ENCODE measurements at regions not wholly inside any gene's neighbourhood (a gene's known extent, or its start where the extent isn't known, plus 50 kb on each side); places are given as distances from the start of the nearest gene placed in this dataset.
"Not testable (repeated sequence)": the region's sequence is repeated elsewhere in the genome, so short reads cannot be mapped to it uniquely, and the experiment has no call there.

DNA sequence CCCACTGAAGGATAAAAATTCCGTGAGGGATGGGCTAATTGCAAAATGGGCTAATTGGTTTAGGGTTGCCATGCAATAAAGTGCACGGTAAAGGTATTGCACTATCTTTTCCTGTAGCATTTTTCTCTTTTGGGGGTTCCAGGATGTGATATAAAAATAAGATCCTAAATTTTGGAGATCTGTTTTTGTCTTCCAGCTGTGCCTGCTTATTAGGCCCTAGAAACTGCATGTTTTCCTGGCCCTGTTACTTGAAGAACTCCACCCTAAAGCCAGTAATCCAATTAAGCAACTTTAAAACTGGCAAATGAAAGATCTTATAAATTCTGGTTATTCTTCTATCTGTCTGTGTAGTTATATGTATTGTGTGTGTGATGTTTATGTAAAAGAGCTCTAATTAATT lies 2489.6 kb downstream of the PCDH9 start:
- FAIRE-seq: no peak

DNA sequence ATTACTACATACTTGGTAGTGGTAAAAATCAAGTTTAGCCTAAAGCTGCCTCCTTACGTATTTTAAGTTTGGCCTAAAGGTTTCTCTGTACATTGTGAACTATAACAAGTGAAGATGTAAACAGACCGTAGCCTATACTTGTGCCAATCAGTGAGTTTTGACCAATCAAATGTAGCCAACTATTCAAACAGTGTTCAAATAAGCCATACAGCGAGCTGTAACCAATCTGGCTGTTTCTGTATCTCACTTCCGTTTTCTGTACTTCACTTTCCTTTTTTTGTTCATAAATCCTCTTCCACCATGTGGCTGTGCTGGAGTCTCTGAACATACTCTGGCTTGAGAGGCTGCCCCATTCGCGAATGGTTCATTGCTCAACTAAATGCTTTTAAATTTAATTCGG lies 2504.6 kb downstream of the PCDH9 start:
- FAIRE-seq: no peak

DNA sequence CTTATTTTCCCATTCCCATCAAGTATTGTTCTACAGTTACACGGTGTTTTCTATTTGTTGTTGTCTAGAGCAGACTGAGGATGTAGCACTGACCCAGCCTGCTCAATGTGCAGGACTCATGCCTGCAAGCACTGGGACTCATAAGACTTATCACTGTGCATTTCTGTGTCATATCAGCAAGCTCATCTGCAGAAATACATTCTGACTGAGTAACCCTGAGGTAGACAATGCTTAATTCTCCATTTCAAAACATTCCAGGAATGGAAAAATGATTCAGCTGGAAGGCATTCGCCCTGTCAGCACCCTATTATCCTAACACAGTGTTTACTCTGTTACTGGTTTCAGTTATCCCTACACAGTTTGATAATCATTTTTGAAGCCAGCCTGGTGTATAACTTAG lies 2506.4 kb downstream of the PCDH9 start:
- FAIRE-seq: no peak

DNA sequence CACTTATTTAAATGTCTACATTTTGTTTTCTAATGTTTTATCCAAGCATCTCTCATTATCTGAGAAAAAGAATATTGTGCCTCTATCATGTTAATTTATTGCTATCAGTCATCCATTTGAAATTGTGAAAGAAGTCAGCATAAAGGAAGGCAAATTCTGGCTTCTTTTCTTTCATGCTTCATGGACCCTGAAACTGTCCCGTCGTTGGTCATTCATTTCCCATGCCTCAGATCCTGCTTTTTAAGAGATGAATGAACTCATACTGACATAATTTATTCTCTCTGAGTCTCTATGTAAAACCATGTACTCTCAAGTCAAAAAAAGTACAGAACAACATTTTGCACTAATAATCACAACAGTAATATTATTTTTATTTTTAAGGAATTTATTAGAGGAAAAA lies 2512.0 kb downstream of the PCDH9 start:
- no peak for FAIRE-seq

DNA sequence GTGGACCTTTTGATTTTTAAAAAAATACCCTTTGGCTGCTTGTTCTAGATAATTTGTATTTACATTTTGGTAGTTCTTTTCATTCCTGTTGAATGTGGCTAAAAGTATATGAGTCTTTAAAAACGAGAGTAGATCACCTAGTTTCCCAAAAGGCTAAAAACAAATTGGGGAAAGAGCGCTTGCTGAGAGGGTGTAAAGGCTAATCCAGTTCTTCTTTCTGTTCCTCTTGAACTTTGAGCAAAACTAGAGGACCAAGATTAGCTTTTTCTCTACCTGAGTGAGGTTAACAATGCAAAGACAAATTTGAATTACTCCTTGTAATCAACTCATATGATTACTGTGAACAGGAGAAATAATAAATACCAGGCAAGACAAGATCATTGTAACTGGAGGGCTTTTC lies 2513.2 kb downstream of the PCDH9 start:
- FAIRE-seq: no peak

DNA sequence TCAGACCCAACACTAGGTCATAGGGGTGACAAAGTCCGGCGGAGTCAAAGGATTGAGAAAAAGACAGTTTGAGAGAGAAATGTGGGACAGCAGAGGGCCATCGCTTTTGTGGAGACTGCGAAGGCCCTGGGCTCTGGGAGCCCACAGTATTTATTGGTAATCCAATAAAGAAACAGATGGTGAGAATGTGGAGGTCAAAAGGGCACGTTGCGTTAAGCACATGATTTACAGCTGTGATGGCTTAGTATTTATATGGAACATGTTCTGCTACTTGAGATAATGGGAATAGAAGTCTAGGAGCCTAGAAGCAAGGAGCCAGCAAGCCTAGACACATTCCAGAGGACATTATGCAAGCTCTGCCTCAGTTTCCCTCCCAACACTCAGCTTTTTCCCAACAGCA lies 2521.1 kb downstream of the PCDH9 start:
- no peak for FAIRE-seq

DNA sequence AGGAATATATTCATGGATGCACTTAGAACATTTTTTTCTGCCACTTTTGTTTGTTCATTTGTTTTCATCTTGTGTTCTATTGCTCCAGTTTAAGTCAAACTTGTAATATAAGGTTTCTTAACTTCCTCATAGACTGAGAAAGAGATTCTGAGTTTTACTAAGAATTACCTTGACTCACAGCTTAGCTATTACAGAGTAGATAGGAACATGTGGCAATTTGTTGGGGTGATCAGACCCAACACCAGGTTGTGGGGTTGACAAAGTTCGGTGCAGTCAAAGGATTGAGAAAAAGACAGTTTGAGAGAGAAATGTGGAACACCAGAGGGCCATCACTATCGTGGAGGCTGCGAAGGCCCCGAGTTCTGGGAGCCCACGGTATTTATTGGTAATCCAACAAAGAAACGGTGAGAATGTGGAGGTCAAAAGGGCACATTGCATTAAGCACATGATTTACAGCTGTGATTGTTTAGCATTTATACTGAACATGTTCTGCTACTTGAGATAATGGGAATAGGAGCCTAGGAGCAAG lies 2526.0 kb downstream of the PCDH9 start:
- no peak for FAIRE-seq

DNA sequence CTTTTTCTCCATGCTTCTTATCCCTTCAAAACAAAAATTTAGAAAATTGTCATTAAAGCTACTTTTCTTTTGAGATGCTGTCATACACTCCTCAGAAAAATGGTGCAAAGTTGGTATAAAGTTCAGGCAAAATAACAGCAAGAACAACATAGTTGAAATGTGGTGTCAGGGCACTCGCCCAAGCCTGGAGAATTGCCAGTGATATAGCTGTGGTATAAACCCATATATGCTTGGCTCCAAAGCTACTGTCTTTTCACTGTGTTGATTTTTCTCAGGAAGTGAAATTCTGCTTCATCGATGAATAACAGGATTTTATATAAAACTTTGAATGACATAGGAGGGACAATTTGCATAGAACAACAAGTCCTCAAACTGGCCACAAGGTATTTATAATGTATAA lies 2532.9 kb downstream of the PCDH9 start:
- FAIRE-seq: no peak

DNA sequence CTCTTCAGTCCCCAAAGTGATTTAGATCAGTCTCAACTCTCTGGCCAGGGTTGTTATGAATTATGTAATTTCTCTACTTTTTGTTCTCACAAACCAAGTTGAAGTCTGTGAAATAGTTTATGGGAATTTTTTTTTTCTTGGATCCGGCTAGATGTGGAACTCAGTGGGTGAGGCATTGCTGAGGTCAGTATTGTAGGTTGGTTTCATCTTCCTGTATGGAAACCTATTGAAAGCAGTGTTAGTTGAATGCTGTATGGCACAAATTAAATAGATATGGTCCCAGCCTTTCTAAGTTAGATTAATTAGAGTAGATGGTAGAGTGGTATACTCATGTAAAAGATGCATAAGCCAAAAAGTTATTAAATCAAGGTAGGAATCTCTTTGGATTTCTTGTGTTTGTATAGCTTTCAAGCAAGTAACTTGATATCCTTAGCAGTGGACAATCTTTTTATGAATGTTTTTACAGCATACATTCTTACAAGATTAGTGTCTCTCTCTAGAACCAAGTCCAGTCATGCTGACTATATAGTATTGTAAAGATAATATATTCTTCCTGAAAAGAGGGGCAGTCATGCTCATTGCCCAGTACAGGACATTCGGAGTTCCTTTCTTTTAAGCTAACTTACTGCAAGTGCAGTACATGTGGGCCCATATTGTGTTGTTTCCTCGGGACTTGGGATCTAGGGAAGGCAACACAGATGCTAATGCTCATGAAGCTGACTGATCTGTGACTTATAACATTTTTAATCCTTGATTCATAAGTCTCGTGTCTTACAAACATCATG lies 2541.1 kb downstream of the PCDH9 start:
- no peak for FAIRE-seq

DNA sequence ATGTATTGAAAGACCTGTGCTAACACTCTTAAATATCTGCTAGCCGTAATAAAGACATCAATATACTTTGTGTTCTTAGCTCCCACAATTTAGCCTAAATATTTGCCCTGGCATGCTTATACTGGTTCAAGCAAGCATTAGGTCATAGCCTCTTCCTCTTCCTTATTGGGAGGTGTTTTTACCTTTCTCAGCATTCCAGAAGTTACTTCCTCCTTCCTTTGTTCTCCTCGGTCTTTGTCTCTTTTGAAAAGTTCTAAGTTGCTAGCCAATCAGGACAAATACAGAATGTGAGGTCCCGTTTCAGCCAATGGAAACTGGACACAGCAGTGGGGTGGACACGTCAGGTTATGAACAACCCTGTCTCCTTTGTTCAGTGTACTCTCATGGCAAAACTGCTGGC lies 2543.6 kb downstream of the PCDH9 start:
- FAIRE-seq: not testable (repeated sequence)

DNA sequence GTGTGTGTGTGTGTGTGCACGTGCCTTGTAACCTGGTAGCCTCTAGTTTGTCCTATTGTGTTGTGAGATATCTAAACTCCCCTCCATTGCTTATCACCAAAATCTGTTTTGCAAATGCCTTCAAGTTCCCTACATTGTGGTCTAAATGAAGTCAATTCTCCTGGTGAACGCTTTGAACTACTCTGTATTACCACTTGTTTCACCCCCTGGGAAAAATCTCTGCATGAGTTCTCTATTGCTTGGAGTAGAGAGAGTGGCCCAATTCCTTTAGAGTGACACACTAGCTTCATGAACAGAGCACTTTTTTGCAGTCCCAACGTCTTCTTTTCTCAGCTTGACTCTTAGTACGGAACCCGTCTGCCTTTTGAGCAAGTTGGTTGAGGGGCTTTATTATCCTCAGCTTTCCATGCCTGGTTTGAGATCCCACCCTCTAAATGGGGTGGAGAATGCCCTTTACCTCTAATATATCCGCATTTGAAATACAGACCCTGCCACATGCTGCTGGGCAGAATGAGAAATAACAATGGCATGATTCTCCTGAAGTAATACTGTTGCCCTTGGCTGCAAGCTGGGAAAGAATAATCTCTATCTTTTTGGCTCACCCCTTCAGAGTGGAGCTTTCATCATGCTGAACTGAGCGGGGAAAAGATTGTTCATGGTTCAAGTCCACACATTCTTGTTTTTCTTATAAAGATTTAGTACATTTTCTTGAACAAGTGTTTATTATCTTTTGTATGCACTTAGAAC lies 2545.3 kb downstream of the PCDH9 start:
- FAIRE-seq: no peak

DNA sequence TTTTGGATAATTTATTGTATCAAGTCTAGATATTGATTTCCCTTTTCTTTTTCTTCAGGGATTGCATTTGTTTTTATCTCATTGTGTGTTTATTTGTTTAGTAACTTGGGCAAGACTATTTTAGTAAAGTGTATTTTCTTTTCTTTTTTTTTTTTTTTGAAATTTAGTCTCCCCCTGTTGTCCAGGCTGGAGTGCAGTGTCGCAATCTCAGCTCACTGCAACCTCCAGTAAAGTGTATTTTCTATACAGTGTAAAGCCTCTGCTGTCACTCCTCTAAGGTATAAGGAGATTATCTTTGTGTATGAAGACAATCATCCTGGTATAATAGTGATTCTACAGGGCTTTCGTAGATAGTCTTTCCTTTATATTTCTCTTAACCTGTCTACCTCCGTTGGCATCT lies 2546.0 kb downstream of the PCDH9 start:
- FAIRE-seq: no peak

DNA sequence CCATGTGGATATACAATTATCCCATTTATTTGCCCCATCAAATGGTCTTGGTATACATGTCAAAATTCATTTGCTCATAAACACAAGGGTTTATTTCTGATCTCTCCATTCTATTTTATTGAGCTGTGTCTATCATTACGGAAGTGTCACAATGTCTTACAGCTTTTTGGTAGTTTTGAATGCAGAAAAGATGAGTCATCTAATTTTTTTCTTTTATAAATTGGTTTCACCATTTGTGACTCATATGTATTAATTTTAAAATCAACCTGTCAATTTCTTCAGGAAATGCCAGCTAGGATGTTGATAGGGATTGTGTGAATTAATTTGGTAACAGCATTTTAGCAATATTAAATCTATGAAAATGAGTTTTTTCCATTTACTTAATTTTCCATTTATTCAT lies 2549.4 kb downstream of the PCDH9 start:
- FAIRE-seq: no peak

DNA sequence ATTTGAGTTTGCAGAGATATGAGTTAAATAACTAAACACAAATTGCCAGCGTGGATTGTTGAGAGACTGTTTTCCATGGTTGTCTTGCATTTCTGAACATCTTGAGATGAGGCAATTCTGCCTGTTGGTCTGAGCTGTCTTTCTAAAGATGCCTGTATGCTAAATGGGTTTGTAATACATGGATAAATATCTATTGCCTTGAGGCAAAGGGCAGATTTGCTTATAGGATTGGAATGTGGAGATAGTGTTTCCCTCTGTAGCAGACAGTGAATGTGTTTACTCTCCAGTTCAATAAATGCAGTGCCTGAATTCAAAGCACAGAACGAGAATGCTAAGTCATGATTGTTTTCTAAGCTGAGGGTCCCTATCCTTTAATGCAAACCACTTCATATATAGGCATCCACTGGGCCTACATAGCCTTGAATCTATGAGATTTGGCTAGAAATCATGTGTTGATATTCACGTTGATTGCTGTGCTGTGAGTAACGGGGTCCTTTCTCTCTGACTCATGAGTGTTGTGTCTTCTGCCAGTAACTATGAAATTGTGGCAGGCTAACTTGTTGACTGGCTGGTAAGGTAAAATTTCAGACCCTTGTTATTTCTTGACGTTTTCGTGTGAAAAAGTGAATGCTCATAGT lies 2554.8 kb downstream of the PCDH9 start:
- no peak for FAIRE-seq

DNA sequence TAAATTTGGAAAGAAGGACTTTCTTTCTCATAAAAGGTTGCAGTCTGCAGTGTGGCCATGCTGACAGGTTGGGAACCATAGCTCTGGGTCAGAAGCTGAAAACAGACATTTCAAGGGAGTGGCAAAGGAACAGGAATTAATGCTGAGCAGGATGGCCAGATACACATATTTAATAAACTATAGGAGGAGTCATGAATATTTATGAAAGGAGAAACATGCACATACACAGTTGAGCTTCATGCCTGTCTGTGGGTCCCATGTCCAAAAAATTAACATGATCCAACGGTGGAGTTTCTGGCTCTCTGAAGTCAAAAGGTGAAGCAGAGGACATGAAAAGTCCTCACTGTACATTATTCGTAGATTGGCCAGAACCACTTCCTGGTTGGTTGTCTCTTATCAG lies 2556.0 kb downstream of the PCDH9 start:
- FAIRE-seq: no peak

DNA sequence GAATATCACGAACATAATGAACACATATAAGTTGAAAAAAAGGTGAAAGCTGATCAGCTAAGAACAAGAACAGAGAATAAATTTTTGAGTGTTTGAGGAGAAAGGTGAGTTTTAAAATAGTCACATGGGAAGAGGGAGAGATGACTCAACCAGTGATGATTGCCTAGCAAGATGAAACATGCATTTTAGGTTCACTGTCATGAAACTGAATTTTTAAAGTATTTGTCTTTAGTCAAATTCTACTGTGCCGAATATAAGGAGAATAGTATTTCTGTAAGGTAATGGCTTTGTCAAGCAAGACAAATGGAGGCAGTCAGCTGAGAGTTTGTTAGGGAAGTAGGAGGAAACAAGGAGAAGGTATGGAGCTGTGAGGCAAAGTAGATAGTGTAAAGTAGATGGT lies 2557.4 kb downstream of the PCDH9 start:
- no peak for FAIRE-seq

DNA sequence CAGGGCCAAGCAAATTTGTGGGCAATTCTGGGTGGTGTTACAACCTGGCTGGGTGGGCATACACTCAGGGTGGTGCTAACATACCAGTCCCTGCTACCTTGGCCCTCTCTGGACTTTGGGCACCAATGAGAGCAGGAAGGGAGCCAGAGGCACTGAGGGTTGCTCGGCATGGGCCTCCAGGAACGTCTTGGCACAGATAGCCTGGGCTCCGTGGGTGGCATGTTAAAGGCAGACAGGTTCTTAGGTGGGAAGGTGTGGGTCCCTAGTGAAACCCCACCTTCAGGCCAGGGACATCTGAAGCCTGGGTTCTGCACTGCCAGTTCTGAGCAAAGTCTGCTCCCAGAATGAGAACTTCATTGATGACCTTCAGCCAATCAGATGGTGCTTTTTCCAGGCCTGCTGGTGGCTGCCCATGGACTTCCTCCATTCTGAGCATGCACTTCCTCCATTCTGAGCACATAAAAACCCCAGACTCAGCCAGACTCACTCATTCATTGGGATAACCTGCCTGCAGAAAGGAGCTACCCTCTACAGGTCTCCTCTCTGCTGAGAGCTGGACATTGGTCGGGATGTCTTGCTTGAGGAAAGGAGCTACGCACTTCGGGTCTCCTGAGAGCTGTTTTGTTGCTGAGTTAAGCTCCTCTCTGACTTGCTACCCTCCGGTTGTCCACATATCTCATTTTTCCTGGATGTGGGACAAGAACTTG lies 2567.1 kb downstream of the PCDH9 start:
- FAIRE-seq: no peak

DNA sequence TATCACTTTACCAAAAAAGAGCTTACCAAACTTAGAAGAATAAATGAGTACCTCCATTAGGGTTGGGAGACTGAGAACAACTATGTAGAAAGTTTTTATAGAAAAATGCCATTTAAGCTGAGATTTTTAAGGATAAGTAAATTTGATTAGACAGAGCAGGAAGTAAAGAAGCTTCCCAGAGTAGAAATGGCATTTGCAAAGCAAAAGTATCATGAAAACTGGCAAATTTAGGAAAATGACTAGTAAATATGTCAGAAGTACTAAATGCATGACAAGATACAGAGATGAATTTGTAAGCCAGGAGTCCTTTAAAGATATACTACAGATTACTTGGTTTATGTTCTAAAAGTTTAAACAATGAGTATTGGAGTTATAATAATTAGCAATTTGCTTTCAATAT lies 2581.8 kb downstream of the PCDH9 start:
- FAIRE-seq: no peak

DNA sequence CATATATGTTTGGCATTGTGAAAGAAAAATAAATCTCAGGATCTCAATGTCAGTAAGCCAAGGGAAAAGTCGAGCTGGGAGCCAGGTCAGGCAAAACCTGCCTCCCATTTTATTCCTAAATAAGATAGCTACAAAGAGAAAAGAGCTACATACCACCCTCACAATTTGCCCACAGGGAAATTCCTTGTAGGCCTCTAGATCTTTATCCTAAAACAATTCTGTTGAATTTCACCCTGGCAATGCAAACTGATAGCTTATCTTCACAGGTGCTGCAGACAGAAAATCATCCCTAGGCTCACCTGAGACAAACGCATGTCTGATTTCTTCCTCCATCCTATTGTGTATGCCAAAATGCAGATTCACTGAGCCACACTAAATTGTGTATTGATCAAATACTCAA lies 2587.1 kb downstream of the PCDH9 start:
- FAIRE-seq: no peak

DNA sequence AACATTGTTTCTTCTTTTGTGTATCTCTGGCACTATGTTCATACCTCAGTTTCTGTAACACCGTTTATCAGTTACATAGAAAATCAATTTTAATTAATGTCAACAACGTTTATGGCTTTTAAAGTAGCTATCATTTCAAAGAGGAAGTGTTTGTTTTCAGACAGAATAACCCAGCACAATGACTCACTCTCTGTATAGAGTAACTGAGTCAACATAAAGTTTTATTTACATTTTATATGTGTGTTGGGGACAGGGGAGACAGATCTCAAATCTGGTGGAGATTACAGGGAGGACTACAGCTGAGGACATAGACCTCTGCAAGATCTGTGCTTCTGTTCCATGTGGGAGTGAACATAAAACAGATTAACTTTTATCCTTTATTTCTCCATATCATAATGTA lies 2590.1 kb downstream of the PCDH9 start:
- no peak for FAIRE-seq

DNA sequence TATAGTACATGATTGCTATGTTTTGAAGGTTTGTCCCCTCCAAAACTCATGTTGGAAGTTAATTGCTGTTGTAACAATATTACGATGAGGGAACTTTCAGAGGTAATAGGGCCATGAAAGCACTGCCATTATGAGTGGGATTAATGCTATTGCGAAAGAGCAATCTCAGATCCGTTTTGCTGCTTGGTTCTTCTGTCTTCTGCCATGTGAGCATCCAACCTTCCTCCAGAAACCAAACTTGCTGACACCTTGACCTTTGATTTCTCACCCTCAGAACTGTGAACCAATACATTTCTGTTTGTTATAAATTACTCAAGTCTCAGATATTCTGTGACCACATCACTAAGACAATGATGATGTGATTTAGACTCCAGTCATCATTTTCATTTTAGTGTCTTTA lies 2590.9 kb downstream of the PCDH9 start:
- FAIRE-seq: no peak

DNA sequence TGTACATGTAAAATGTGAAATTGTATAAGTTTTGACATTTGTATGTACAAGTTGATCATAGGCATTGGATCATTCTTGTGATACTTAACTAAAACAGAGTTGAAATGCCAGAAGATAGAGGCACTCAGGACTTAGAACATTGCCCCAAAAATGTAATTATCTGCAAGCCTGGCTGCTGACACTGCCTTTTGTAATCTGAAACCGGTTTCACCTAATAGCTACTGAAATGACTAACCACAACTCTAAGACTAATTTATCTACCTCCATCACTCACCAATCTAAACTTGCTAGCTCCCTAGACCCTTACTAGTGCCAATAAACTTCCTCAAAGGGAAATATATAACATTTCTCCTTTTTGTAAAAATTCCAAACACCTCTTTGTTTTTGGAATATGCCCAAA lies 2596.2 kb downstream of the PCDH9 start:
- no peak for FAIRE-seq

DNA sequence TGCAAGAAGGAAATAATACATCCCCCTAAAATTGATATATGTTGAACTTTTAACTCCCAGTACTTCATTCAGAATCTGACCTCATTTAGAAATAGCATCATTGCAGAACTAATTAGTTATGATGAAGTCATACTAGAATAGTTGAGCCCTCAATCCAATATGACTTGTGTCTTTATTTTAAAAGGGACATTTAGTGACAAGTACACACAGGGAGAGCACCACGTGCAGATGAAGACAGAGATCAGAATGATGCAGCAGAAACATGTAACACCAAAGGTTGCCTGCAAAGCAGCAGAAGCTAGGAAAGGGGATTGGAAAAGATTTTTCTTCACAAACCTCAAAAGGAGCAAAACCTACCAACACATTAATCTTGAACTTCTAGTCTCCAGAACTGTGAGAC lies 2602.5 kb downstream of the PCDH9 start:
- FAIRE-seq: no peak

Measured in colon (tissue), 2 donors.